ENCODE measurements at regions not wholly inside any gene's neighbourhood (a gene's known extent, or its start where the extent isn't known, plus 50 kb on each side); places are given as distances from the start of the nearest gene placed in this dataset.

DNA sequence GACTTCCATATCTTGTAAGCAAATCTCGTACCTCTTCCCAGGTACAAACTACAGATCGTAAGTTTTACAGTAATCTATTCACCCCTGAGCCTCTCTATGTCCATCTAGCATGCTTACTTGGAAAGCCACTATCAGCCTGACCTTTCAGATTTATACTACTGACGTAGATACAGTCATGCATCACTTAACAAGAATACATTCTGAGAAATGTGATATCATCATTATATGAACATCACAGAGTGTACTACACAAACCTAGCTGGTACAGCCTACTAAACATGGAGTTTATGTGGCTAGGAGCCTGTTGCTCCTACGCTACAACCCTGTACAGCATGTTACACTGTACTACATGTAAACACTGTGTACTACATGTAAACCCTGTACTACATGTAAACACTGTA is 293.2 kb upstream of the ZNF804A start:
- TF ChIP-seq CTCF (IDR thresholded peaks at IDR 0.05) (no peak), POLR2A (IDR thresholded peaks at IDR 0.05) (no peak), POLR2AphosphoS5 (IDR thresholded peaks at IDR 0.05) (no peak)
